ENCODE measurements at regions not wholly inside any gene's neighbourhood (a gene's known extent, or its start where the extent isn't known, plus 50 kb on each side); places are given as distances from the start of the nearest gene placed in this dataset.

- TF ChIP-seq POLR2A (IDR thresholded peaks at IDR 0.05) (no peak), CTCF (IDR thresholded peaks at IDR 0.05) (no peak)
- Histone ChIP-seq H3K4me1 (peaks cover 0 to 10% of the 10 kb centered on the region in 2 donors), H3K27ac (no peak overlapping the region), H3K36me3 (no peaks in the 10 kb centered on the region), H3K4me3 (replicated peaks in 1 of 3) (no peak overlapping the region), H3K9me3 (no peaks in the 10 kb centered on the region), H3K27me3 (no peaks in the 10 kb centered on the region)
- WGBS, 2 donors = 79 to 84% methylated on average over 8 of the region's 8 CpGs
- intact Hi-C loops (cut with DNase I) = no loop called here
- no peak for DNase-seq
These were observed 104.0 kb upstream of the NANOS1 start for GRCh38 chr10:118925404-118926071.

- Histone ChIP-seq H3K36me3 (no peaks in the 10 kb centered on the region), H3K27ac (no peak overlapping the region), H3K4me1 (peaks cover 0 to 10% of the 10 kb centered on the region in 2 donors), H3K4me3 (replicated peaks in 1 of 3) (no peak overlapping the region), H3K9me3 (no peaks in the 10 kb centered on the region), H3K27me3 (no peaks in the 10 kb centered on the region)
- WGBS, 2 donors = 95 to 96% methylated on average over 3 of the region's 3 CpGs
- no peak for DNase-seq
- no peak for TF ChIP-seq POLR2A (IDR thresholded peaks at IDR 0.05)
- TF ChIP-seq CTCF (IDR thresholded peaks at IDR 0.05) = no peak
- intact Hi-C loops (cut with DNase I) = no loop called here
These were observed 103.5 kb upstream of the NANOS1 start for GRCh38 chr10:118926072-118926417.

DNA sequence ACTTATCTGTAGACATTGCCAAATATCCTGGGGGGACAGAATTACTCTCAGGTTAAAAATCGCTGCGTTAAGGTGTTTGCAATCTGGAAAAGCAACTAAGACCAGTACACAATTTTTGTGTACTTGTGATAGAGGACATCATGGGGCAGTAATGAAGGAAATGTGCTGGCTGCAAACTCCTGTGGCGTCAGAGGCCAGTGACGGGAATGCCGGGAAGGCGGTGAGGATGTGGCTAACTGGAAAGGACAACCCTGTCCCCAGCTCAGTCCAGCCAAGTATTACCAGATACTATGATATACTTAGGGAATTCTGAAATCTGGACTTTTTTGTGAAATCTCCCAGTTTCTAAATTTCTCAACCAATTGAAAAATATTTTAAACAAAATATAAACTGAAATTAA lies 103.1 kb upstream of the NANOS1 start:
- DNase-seq = no peak
- 84 to 97% methylated on average over 6 of the region's 6 CpGs for WGBS, 2 donors
- peaks cover 0 to 10% of the 10 kb centered on the region in 2 donors for H3K4me1 ChIP-seq

GRCh38 chr10:118926903-118927302 lies 102.6 kb upstream of the NANOS1 start:
- no peaks in the 10 kb centered on the region for H3K27me3 ChIP-seq
- intact Hi-C loops (cut with DNase I) = no loop called here
- H3K4me3 ChIP-seq (replicated peaks in 1 of 3) = no peak overlapping the region
- DNase-seq = no peak
- 94 to 100% methylated on average over 1 of the region's 1 CpG for WGBS, 2 donors
- no peaks in the 10 kb centered on the region for H3K9me3 ChIP-seq
- H3K4me1 ChIP-seq = peaks cover 0 to 8% of the 10 kb centered on the region in 2 donors
- TF ChIP-seq CTCF (IDR thresholded peaks at IDR 0.05) = no peak
- TF ChIP-seq POLR2A (IDR thresholded peaks at IDR 0.05) = no peak
- no peaks in the 10 kb centered on the region for H3K36me3 ChIP-seq
- H3K27ac ChIP-seq = no peak overlapping the region

More for the DNA sequence above, 103.1 kb upstream of the NANOS1 start:
- Histone ChIP-seq H3K36me3 (no peaks in the 10 kb centered on the region), H3K27me3 (no peaks in the 10 kb centered on the region), H3K9me3 (no peaks in the 10 kb centered on the region), H3K27ac (no peak overlapping the region), H3K4me3 (replicated peaks in 1 of 3) (no peak overlapping the region)
- intact Hi-C loops (cut with DNase I) = no loop called here
- TF ChIP-seq POLR2A (IDR thresholded peaks at IDR 0.05) (no peak), CTCF (IDR thresholded peaks at IDR 0.05) (no peak)

GRCh38 chr10:118927321-118927720 lies 102.2 kb upstream of the NANOS1 start:
- H3K27me3 ChIP-seq = no peaks in the 10 kb centered on the region
- H3K4me1 ChIP-seq = peaks cover 0 to 4% of the 10 kb centered on the region in 2 donors
- intact Hi-C loops (cut with DNase I) = no loop called here
- no peaks in the 10 kb centered on the region for H3K36me3 ChIP-seq
- no peak overlapping the region for H3K27ac ChIP-seq
- TF ChIP-seq POLR2A (IDR thresholded peaks at IDR 0.05) = no peak
- no peak for TF ChIP-seq CTCF (IDR thresholded peaks at IDR 0.05)
- no peak for DNase-seq
- WGBS, 2 donors = 68 to 69% methylated on average over 3 of the region's 3 CpGs
- H3K4me3 ChIP-seq (replicated peaks in 1 of 3) = no peak overlapping the region
- no peaks in the 10 kb centered on the region for H3K9me3 ChIP-seq

All from thyroid gland (tissue), 4 donors.